ENCODE measurements at regions not wholly inside any gene's neighbourhood (a gene's known extent, or its start where the extent isn't known, plus 50 kb on each side); places are given as distances from the start of the nearest gene placed in this dataset.
"Not testable (repeated sequence)": the region's sequence is repeated elsewhere in the genome, so short reads cannot be mapped to it uniquely, and the experiment has no call there.

GRCh38 chr2:88903749-88904353 is 212.4 kb downstream of the RPIA start:
- DNase-seq, result peak; percentile 37
- H3K4me3 Mint-ChIP-seq, result no peak overlapping the region
- no peaks in the 10 kb centered on the region for H3K4me1 Mint-ChIP-seq (ENCODE audit: low read depth)
- TF ChIP-seq CTCF (IDR thresholded peaks at IDR 0.05), result peak; percentile 79
- H3K27ac Mint-ChIP-seq, result no peak overlapping the region
- H3K36me3 Mint-ChIP-seq (ENCODE audit: low read depth), result no peaks in the 10 kb centered on the region
- H3K9me3 Mint-ChIP-seq, result no peaks in the 10 kb centered on the region
- peaks cover 4% of the 10 kb centered on the region; the same call in 1 of the 2 replicates for H3K27me3 Mint-ChIP-seq (ENCODE audit: insufficient read depth)

DNA sequence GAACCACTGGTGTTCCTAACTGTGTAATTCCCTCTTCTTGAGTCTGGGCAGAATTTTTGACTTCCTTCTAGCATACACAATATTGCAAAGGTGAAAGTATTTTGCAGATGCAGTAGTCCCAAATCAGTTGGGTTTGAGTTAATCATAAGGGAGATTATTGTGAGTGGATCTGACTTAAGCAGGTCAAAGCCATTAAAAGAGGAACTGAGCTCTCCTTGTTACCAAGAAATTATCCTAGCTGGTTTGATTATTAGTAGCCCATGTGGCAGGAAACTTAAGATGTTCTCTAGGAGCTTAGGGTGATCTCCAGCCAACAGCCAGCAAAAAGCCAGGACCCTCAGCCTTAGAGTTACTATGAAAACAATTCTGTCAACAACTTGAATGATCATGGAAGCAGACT is 221.8 kb downstream of the RPIA start:
- H3K4me3 Mint-ChIP-seq, result no peak overlapping the region
- no peak overlapping the region for H3K27ac Mint-ChIP-seq

GRCh38 chr2:88919087-88919738 is 227.7 kb downstream of the RPIA start:
- H3K36me3 Mint-ChIP-seq (ENCODE audit: low read depth), result no peaks in the 10 kb centered on the region
- peaks cover 12% of the 10 kb centered on the region for H3K27me3 Mint-ChIP-seq (ENCODE audit: insufficient read depth)
- TF ChIP-seq CTCF (IDR thresholded peaks at IDR 0.05), result peak; percentile 84
- DNase-seq, result peak; percentile 22
- no peak overlapping the region for H3K27ac Mint-ChIP-seq
- H3K4me3 Mint-ChIP-seq, result no peak overlapping the region
- H3K4me1 Mint-ChIP-seq (ENCODE audit: low read depth), result no peaks in the 10 kb centered on the region
- no peaks in the 10 kb centered on the region for H3K9me3 Mint-ChIP-seq

More for the DNA sequence above, 221.8 kb downstream of the RPIA start:
- Mint-ChIP-seq H3K36me3 (ENCODE audit: low read depth) (no peaks in the 10 kb centered on the region), H3K4me1 (ENCODE audit: low read depth) (no peaks in the 10 kb centered on the region), H3K9me3 (no peaks in the 10 kb centered on the region), H3K27me3 (ENCODE audit: insufficient read depth) (peaks cover 8% of the 10 kb centered on the region)
- no peak for DNase-seq
- no peak for TF ChIP-seq CTCF (IDR thresholded peaks at IDR 0.05)

DNA sequence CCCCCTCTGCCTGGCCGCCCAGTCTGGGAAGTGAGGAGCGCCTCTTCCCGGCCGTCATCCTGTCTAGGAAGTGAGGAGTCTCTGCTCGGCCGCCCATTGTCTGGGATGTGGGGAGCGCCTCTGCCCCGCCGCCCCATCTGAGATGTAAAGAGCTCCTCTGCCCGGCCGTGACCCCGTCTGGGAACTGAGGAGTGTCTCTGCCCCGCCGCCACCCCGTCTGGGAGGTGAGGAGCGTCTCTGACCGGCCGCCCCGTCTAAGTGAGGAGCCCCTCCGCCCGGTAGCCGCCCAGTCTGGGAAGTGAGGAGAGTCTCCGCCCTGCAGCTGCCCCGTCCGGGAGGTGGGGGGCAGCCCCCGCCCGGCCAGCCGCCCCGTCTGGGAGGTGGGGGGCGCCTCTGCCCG is 228.9 kb downstream of the RPIA start:
- not testable (repeated sequence) for H3K4me1 Mint-ChIP-seq (ENCODE audit: low read depth); DNase-seq; H3K9me3 Mint-ChIP-seq; H3K36me3 Mint-ChIP-seq (ENCODE audit: low read depth); H3K27ac Mint-ChIP-seq; H3K4me3 Mint-ChIP-seq; H3K27me3 Mint-ChIP-seq (ENCODE audit: insufficient read depth)

- H3K27me3 Mint-ChIP-seq (ENCODE audit: insufficient read depth), result peaks cover 6% of the 10 kb centered on the region; the same call in 1 of the 2 replicates
- no peaks in the 10 kb centered on the region for H3K9me3 Mint-ChIP-seq
- no peaks in the 10 kb centered on the region for H3K4me1 Mint-ChIP-seq (ENCODE audit: low read depth)
- no peak overlapping the region for H3K27ac Mint-ChIP-seq
- TF ChIP-seq CTCF (IDR thresholded peaks at IDR 0.05), result no peak
- no peaks in the 10 kb centered on the region for H3K36me3 Mint-ChIP-seq (ENCODE audit: low read depth)
- no peak overlapping the region for H3K4me3 Mint-ChIP-seq
- no peak for DNase-seq
Observed at GRCh38 chr2:88924533-88924932, 233.1 kb downstream of the RPIA start.

GRCh38 chr2:88925770-88926462 is 234.4 kb downstream of the RPIA start:
- Mint-ChIP-seq H3K4me3 (no peak overlapping the region), H3K4me1 (ENCODE audit: low read depth) (no peaks in the 10 kb centered on the region), H3K27ac (no peak overlapping the region), H3K36me3 (ENCODE audit: low read depth) (no peaks in the 10 kb centered on the region), H3K27me3 (ENCODE audit: insufficient read depth) (peaks cover 6% of the 10 kb centered on the region; the same call in 1 of the 2 replicates), H3K9me3 (no peaks in the 10 kb centered on the region)
- no peak for TF ChIP-seq CTCF (IDR thresholded peaks at IDR 0.05)
- DNase-seq, result no peak

Data from HFFc6 (cell line).